ENCODE measurements at regions not wholly inside any gene's neighbourhood (a gene's known extent, or its start where the extent isn't known, plus 50 kb on each side); places are given as distances from the start of the nearest gene placed in this dataset.

GRCh38 chr3:87719060-87719459 is 339.7 kb downstream of the CGGBP1 start:
- Histone ChIP-seq H3K79me2 (ENCODE audit: control insufficient read depth, insufficient read depth, low read length) (no peaks in the 10 kb centered on the region), H4K20me1 (replicated peaks; ENCODE audit: control insufficient read depth, insufficient read depth, low read length) (no peaks in the 10 kb centered on the region), H3K27ac (ENCODE audit: extremely low read depth, low read depth, low read length) (no peak overlapping the region), H3K36me3 (ENCODE audit: control insufficient read depth, insufficient read depth, low read length) (no peaks in the 10 kb centered on the region), H3K4me1 (replicated peaks in 1 of 2; ENCODE audit: control insufficient read depth in 2 of 2, insufficient read depth in 2 of 2, low read length in 2 of 2) (no peaks in the 10 kb centered on the region), H3K9ac (ENCODE audit: insufficient read depth in 1 of 2, low read depth in 2 of 2, low read length in 2 of 2) (no peak overlapping the region), H3K4me3 (no peak overlapping the region), H3K9me1 (ENCODE audit: control insufficient read depth, insufficient read depth, low read length) (no peaks in the 10 kb centered on the region), H3K9me3 (replicated peaks; ENCODE audit: control insufficient read depth, insufficient read depth, low read depth, low read length) (no peaks in the 10 kb centered on the region), H3K27me3 (ENCODE audit: control insufficient read depth in 2 of 2, insufficient read depth in 2 of 2, low read length in 2 of 2) (no peaks in the 10 kb centered on the region), H3K4me2 (ENCODE audit: insufficient read depth, low read length) (no peak overlapping the region), H2AFZ (ENCODE audit: low read depth, low read length) (no peak overlapping the region)
- intact Hi-C loops (cut with micrococcal nuclease) (no loop called here), in situ Hi-C loops (cut with MboI) (no loop called here)
- no peak for DNase-seq (ENCODE audit: extremely low read depth in 1 of 4, low spot score in 3 of 4)
- ChIA-PET POLR2A (no interaction called here), CTCF (ENCODE audit: low intra/inter-chr PET ratio) (no interaction called here)
- TF ChIP-seq FOXM1 (IDR thresholded peaks at IDR 0.05; ENCODE audit: low read depth) (no peak), FOXM1 (CRISPR knock-in tag; IDR thresholded peaks at IDR 0.05; ENCODE audit: low read depth) (no peak), KAT2B (IDR thresholded peaks at IDR 0.05; ENCODE audit: low read depth, low read length) (no peak), ZNF41 (CRISPR knock-in tag; conservative IDR thresholded peaks at IDR 0.05) (no peak), MIER1 (IDR thresholded peaks at IDR 0.05; ENCODE audit: low read depth) (no peak), TCFL5 (CRISPR knock-in tag; conservative IDR thresholded peaks at IDR 0.05) (no peak), RBM14 (IDR thresholded peaks at IDR 0.05; ENCODE audit: borderline replicate concordance, insufficient read depth, low read depth, low read length) (no peak), EP400 (IDR thresholded peaks at IDR 0.05) (no peak), ZNF175 (CRISPR knock-in tag; IDR thresholded peaks at IDR 0.05; ENCODE audit: low read depth) (no peak), THRAP3 (IDR thresholded peaks at IDR 0.05; ENCODE audit: borderline replicate concordance) (no peak), KDM4B (IDR thresholded peaks at IDR 0.05; ENCODE audit: borderline replicate concordance in 2 of 2, low read depth in 1 of 2) (no peak), ZNF232 (CRISPR knock-in tag; IDR thresholded peaks at IDR 0.05) (no peak), SMAD4 (CRISPR knock-in tag; conservative IDR thresholded peaks at IDR 0.05) (no peak), BACH1 (tag; IDR thresholded peaks at IDR 0.05) (no peak), TARDBP (IDR thresholded peaks at IDR 0.05) (no peak), MECOM (CRISPR knock-in tag; IDR thresholded peaks at IDR 0.05) (no peak), ZBTB5 (IDR thresholded peaks at IDR 0.05) (no peak), ETV6 (IDR thresholded peaks at IDR 0.05; ENCODE audit: borderline replicate concordance in 1 of 2, low read depth in 2 of 2, low read length in 1 of 2) (no peak), ETV6 (CRISPR knock-in tag; IDR thresholded peaks at IDR 0.05; ENCODE audit: borderline replicate concordance) (no peak), RBFOX2 (IDR thresholded peaks at IDR 0.05; ENCODE audit: low read depth, low read length) (no peak)
- WGBS (ENCODE audit: insufficient coverage, low coverage, missing lambda C conversion rate) = 13% methylated on average over 2 of the region's 2 CpGs
- no peak for ATAC-seq
- no peak for FAIRE-seq
- no TSS peak for BruUV-seq (replicated peaks)
